Mesenteric fat pad (tissue), 1 donor: ENCODE measurements at regions not wholly inside any gene's neighbourhood (a gene's known extent, or its start where the extent isn't known, plus 50 kb on each side); places are given as distances from the start of the nearest gene placed in this dataset.
"Not testable (repeated sequence)": the region's sequence is repeated elsewhere in the genome, so short reads cannot be mapped to it uniquely, and the experiment has no call there.

Source experiments
- DNase-seq: peaks from one replicate; pipeline ENCODE4 v3.0.0-alpha.2; 2020; ENCODE audit warnings: low spot score
- donor health status: DM: yes; HTN: yes; CAD: no.

- DNase-seq, result no peak
These were observed 994.6 kb downstream of the TSN start for GRCh38 chr2:122750095-122750494.

- no peak for DNase-seq
These were observed 995.4 kb downstream of the TSN start for GRCh38 chr2:122750808-122751207.

GRCh38 chr2:122753336-122753735 is 997.9 kb downstream of the TSN start:
- no peak for DNase-seq

DNA sequence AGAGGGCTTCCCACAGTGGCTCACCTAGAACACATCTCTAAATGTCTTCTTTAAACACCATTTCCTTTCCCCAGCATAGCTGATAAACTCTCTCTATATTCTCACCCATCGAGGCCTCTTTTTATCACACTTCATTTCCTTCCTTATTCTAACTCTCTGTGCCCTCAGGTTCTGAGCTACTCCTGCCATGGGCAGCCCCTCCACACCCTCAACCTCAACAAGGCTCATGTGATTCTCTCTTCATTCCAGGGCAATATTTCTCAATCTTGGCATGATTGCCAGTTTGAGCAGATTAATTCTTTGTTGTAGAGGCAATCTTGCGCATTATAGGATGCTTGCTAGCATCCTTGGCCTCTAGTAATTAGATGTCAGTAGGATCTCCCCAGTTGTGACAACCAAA is 999.1 kb downstream of the TSN start:
- DNase-seq, result no peak

DNA sequence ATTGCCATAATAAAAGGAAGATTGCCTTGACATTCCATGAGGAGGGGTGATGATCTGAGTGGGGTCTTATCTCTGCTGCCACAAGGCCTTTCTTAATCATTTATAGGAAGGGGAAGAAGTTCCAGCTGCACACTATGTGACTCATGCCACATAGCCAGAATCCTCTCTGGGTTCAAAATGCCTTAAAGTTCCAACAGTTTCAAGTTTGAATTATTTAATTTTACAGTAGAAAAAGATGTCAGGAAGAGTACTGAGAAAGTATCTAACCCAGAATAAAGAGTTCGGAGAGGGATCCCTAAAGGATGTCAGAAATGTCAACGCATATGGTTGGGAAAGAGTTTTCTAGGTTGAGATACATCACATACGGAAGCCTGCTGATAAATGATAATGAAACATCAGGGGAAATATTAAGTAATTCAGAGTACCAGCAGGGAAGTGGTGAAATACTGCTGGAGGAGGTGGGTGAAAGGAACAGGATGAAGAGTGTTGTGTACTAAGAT is 999.9 kb downstream of the TSN start:
- DNase-seq, result no peak

- DNase-seq, result no peak
These were observed 1003.5 kb downstream of the TSN start for GRCh38 chr2:122758967-122759366.

DNA sequence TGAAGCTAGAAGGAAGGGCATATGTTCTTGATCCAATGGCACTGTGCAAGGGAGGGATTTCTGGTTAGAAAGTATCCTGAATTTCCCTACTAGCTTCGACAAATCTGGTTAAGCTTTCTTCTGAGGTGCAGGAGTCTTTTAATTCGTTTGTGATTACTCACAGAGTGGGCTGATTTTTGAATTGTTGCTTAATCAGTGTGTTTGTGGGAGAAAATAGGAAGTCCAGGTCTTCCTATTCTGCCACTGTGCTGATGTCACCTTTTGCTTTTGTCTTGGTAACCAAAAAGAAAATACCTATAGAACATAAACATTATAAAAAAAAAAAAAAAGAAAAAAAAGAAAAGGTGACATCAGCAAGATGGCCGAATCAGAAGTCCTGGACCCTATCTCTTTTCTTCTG is 1008.6 kb downstream of the TSN start:
- no peak for DNase-seq

DNA sequence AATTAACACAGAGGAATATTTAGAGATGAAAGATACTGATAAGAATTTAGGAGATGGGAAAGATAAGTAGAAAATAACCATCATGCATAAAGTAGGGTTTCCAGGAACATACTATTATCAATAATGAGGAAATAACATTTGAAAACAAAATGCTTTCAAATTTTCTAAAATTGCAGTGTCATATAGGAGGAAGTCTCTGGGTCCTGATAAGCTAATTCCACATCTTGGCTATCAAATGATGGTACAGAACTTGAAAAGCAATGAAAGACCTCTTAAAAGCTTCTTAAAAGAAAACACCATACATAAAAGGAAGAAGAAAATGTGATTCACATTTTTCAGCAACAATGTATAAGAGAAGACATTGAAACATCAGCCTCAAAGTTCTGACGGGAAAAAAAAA is 1024.8 kb downstream of the TSN start:
- DNase-seq, result no peak

DNA sequence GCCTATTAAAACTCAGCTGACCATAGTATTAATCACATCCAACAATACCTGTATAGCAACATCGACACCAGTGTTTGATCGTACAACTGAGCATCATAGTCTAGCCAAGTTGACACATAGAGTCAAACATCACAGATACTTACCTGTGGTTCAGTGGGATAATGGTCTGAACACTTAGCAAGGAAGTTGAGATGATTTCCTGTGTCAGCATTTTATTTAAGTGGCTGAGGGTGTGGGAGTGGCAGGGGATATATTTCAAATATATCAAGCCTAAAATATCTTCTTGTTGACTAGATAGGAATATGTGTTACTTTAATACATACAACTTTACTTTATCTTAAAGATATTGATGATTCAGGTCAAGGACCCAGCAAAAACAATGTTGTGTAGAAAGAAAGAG is 1038.6 kb downstream of the TSN start:
- no peak for DNase-seq

GRCh38 chr2:122795763-122796162 is 1040.3 kb downstream of the TSN start:
- DNase-seq, result no peak

- DNase-seq, result no peak
These were observed 1043.9 kb downstream of the TSN start for GRCh38 chr2:122799391-122799790.

- DNase-seq, result no peak
These were observed 1045.3 kb downstream of the TSN start for GRCh38 chr2:122800781-122801180.

- no peak for DNase-seq
These were observed 1049.0 kb downstream of the TSN start for GRCh38 chr2:122804494-122804893.

GRCh38 chr2:122805346-122805745 is 1049.9 kb downstream of the TSN start:
- DNase-seq, result no peak

- no peak for DNase-seq
These were observed 1053.0 kb downstream of the TSN start for GRCh38 chr2:122808286-122808969.

DNA sequence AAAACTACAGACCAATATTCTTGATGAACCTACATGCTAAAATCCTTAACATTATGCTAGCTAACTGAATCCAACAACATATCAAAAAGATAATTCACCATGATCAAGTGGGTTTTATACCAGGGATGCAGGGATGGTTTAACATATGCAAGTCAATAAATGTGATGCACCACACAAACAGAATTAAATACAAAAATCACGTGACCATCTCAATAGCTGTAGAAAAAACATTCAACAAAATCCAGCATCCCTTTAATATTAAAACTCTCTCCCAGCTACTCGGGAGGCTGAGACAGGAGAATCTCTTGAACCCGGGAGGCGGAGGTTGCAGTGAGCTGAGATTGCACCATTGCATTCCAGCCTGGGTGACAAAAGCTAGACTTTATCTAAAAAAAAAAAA is 1056.8 kb downstream of the TSN start:
- not testable (repeated sequence) for DNase-seq

GRCh38 chr2:122815120-122815519 is 1059.7 kb downstream of the TSN start:
- DNase-seq, result no peak

DNA sequence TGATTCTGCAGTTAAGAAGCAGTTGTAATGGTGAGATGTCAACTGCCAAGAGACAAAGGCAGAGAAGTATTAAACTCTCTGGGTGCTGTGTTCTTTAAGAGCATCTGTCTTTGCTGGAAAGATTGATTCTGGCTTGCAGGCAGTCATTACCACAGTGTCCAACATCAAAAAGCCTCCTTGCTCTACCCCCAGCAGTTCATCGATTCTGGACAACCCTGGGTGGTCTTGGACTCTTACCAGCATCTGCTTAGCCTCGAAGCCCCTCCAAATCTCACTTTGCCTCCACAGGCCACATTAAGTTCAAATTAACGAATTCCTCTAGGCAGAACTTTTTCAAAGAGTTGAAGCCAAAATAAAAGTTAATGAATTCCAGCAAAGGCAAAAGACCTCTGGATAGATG is 1061.4 kb downstream of the TSN start:
- DNase-seq, result no peak

- DNase-seq, result no peak
These were observed 1066.9 kb downstream of the TSN start for GRCh38 chr2:122822319-122822718.

DNA sequence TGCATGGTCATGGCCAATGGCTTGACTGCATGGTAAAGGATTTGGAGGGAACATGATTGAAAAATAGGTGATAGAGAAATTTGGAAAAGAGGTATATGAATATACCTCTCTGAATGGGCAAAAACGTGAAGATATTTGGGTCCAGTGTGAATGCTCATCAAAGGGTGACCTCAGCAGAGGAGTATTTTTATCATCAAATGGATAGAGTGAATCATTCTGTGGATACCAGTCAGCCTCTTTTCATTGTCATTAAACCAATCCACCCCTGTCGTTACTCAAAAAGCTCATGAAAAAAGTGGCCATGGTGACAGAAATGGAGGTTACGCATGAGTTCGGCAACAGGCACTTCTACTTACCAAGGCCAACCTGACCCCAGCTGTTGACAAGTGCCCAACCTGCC is 1074.7 kb downstream of the TSN start:
- no peak for DNase-seq

DNA sequence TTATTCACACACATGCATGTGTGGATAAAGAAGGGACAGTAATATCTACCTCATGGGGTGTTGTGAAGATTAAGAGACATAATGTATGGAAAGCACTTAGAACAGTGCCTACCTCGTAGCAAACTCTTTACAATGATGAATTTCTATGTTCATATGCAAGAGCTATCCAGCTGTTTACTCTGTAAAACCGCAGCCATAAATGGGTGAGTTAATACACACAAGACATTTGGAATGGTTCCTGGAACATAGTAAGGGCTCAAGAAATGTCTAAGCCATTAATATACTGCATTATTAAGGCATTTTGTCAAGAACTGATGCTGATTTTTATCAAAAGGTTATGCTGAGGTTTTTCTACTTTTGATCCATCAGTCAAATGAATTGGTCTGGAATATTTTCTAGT is 1076.2 kb downstream of the TSN start:
- no peak for DNase-seq

GRCh38 chr2:122843503-122843902 is 1088.1 kb downstream of the TSN start:
- no peak for DNase-seq

DNA sequence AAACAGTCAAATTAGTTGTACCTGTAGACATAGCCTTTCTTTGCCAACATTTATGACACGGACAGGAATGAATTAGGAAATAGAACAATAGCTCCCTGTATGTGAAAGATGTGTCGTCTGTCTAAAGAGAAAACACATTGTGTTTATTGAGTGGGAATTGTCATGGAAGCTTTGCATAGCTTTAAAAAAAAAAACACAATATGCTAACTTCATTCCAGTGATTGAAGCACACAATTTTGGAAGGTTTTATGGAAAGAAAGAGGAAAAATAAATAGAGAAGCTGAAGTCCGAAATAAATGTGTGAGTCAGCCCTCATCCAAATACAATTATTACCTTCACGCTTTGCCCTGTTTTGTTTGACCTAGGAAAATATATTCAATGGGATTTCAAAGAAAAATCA is 1095.7 kb downstream of the TSN start:
- DNase-seq, result no peak
